A673 (cell line): ENCODE measurements at regions not wholly inside any gene's neighbourhood (a gene's known extent, or its start where the extent isn't known, plus 50 kb on each side); places are given as distances from the start of the nearest gene placed in this dataset.

ENCODE experiments used
- BruUV-seq: library from RNA; stranded (reverse); fragments of 400-500 nt; replicated peaks from 2 replicates; lab custom pipeline; 2021; lab: Mats Ljungman, UMichigan
- CTCF ChIA-PET: fragments of 300-600 bp; sonication (Branson Sonifier 250); formaldehyde crosslinking; loops from one replicate; lab custom pipeline; 2022; ENCODE audit warnings: antibody characterized with exemption; lab: Charles Lee
- POLR2A ChIA-PET: fragments of 300-600 bp; sonication (Branson Sonifier 250); formaldehyde crosslinking; loops from one replicate; lab custom pipeline; 2022; ENCODE audit warnings: antibody characterized with exemption; ENCODE audit not compliant: low non-redundant PET; lab: Charles Lee
- DNase-seq: peaks from one replicate; pipeline ENCODE4 v3.0.0-alpha.2; 2015; ENCODE audit warnings: low spot score
- H3K27ac ChIP-seq: fragments of 200-600 bp; sonication (generic); 2 replicates; pipeline ENCODE4 v1.5.1; 2016; ENCODE audit warnings: mixed run types, low read depth, mild to moderate bottlenecking, mixed read lengths, antibody characterized with exemption, low read length; ENCODE audit not compliant: poor library complexity, severe bottlenecking
- H3K27me3 ChIP-seq: fragments of 200-600 bp; sonication (generic); replicated peaks from 2 replicates; pipeline ENCODE4 v1.6.1; 2017; ENCODE audit warnings: mixed run types, low read depth, mild to moderate bottlenecking, mixed read lengths, antibody characterized with exemption, low read length; ENCODE audit not compliant: insufficient read depth, poor library complexity
- H3K36me3 ChIP-seq: fragments of 200-600 bp; sonication (generic); 2 replicates; pipeline ENCODE4 v1.6.1; 2016; ENCODE audit warnings: mixed run types, mild to moderate bottlenecking, mixed read lengths, antibody characterized with exemption, low read length; ENCODE audit not compliant: insufficient read depth, poor library complexity, severe bottlenecking
- H3K4me1 ChIP-seq: fragments of 200-600 bp; sonication (generic); 2 replicates; pipeline ENCODE4 v1.6.1; 2017; ENCODE audit warnings: mixed run types, mild to moderate bottlenecking, mixed read lengths, antibody characterized with exemption, low read length; ENCODE audit not compliant: insufficient read depth, poor library complexity, severe bottlenecking
- H3K4me3 ChIP-seq: fragments of 200-600 bp; sonication (generic); 2 replicates; pipeline ENCODE4 v1.5.1; 2016; ENCODE audit warnings: low read depth, mixed run types, mild to moderate bottlenecking, mixed read lengths, low read length; ENCODE audit not compliant: poor library complexity, severe bottlenecking
- H3K9me3 ChIP-seq: fragments of 200-600 bp; sonication (generic); 2 replicates; pipeline ENCODE4 v1.6.1; 2016; ENCODE audit warnings: mixed run types, low read depth, mild to moderate bottlenecking, mixed read lengths, antibody characterized with exemption, low read length; ENCODE audit not compliant: poor library complexity, severe bottlenecking
- EZH2 ChIP-seq: fragments of 200-600 bp; sonication (generic); IDR thresholded peaks from 2 replicates; pipeline ENCODE4 v1.6.1; 2017; ENCODE audit warnings: borderline replicate concordance, low read depth, mild to moderate bottlenecking, mixed read lengths, antibody characterized with exemption, low read length; ENCODE audit not compliant: poor library complexity, severe bottlenecking
- intact Hi-C: fragments of 100-400 bp; cut with micrococcal nuclease; formaldehyde crosslinking; loops from one replicate; pipeline ENCODE4 v1.10.0; 2022; ENCODE audit not compliant: unreplicated experiment
- TF ChIP-seq, protein P1 (sequence below): fragments of 300-800, 200-600 bp; sonication (generic); conservative IDR thresholded peaks from 2 replicates; pipeline ENCODE4 v1.5.1; 2017; ENCODE audit warnings: low read depth, mild to moderate bottlenecking, antibody characterized with exemption, low read length, moderate library complexity, mixed read lengths

DNA sequence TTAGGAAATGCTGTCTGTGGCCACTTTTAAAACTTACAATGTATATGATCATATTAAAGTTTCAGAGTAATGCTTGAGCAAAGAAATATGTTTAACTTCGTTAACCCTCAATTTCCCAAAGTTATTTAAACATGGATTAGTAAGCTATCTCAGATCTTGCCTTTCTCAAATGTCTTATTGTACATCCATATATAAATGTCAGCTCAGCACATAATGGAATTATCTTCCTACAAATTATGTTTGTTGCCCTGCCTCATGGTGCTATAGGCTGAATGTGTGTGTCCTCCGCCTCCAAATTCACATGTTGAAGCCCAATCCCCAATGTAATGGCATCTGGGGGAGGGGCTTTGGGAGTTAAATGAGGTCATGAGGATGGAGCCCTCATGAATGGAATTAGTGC is 200.3 kb downstream of the MINAR1 start:
- Histone ChIP-seq H3K4me1 (no peaks in the 10 kb centered on the region), H3K4me3 (no peak overlapping the region), H3K27ac (no peak overlapping the region), H3K27me3 (peaks cover 3% of the 10 kb centered on the region), H3K36me3 (no peaks in the 10 kb centered on the region), H3K9me3 (no peaks in the 10 kb centered on the region)
- DNase-seq = no peak
- POLR2A ChIA-PET = no interaction called here
- intact Hi-C loops = no loop called here
- CTCF ChIA-PET = no interaction called here
- BruUV-seq = no TSS peak
- no peak for TF ChIP-seq EZH2
- TF ChIP-seq, protein P1, sequence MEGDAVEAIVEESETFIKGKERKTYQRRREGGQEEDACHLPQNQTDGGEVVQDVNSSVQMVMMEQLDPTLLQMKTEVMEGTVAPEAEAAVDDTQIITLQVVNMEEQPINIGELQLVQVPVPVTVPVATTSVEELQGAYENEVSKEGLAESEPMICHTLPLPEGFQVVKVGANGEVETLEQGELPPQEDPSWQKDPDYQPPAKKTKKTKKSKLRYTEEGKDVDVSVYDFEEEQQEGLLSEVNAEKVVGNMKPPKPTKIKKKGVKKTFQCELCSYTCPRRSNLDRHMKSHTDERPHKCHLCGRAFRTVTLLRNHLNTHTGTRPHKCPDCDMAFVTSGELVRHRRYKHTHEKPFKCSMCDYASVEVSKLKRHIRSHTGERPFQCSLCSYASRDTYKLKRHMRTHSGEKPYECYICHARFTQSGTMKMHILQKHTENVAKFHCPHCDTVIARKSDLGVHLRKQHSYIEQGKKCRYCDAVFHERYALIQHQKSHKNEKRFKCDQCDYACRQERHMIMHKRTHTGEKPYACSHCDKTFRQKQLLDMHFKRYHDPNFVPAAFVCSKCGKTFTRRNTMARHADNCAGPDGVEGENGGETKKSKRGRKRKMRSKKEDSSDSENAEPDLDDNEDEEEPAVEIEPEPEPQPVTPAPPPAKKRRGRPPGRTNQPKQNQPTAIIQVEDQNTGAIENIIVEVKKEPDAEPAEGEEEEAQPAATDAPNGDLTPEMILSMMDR = no peak

DNA sequence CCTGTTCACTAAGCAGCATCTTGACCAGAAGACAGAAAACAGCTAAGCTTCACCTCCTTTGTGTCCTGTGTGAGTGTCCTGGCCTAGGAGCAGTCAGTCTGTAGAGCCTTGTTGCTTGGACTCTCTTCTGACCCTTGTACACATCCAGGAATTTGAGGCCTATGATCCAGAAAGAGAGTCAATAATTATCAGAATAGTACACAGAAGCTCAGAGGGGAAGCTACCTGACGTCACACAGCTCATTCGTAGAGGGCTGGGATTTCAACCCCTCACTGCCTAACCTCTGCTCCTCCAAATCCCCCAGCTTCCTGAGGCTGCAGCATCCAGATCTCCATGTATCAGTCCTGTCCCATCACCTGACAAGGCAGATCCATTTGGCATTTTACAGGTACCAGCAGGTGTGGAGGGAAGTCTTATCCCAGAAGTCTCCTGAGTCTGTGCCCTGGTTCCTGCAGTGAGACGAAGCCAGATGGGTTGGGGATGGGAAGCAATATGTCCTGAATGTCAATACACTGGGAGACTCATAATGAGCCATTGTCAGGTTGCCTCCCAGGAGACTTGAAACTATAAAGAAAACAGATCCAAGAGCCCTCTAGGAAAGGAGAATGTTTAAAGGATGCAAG is 203.1 kb downstream of the MINAR1 start:
- Histone ChIP-seq H3K36me3 (no peaks in the 10 kb centered on the region), H3K27ac (no peak overlapping the region), H3K4me3 (no peak overlapping the region), H3K27me3 (peaks cover 3% of the 10 kb centered on the region), H3K4me1 (no peaks in the 10 kb centered on the region), H3K9me3 (no peaks in the 10 kb centered on the region)
- intact Hi-C loops = no loop called here
- TF ChIP-seq EZH2 = no peak
- no peak for DNase-seq
- ChIA-PET POLR2A (no interaction called here), CTCF (no interaction called here)
- no TSS peak for BruUV-seq

DNA sequence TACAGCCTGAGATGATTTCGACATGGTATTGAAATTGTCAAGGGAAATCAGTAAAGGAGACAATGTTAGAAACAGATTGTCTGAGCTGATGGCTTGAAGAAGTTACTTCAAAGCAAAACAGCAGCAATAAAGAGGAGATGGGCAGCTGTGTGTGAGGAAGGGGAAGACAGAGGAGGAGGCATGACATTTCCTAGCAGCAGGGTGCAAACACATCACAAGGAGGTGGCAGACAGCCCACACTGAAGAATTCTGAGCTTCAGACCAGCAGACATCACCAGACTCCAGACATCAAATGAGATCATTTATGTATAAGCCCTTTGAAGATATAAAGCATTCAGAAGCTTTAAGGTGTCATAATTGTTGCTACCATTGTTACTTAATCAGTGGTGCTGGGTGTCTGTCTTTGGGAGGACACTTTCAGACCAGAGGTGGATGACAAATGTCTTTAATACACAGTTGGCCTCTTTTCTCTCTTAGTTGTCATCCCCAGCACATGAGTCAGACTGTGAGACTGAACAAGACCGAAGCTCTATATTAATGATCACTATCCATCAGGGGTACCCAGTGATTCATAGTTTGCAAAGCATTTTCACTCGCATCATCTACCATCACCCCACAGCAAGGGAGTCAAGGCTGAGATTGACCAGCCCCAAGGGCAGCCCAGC is 203.9 kb downstream of the MINAR1 start:
- DNase-seq = no peak
- Histone ChIP-seq H3K27ac (no peak overlapping the region), H3K36me3 (no peaks in the 10 kb centered on the region), H3K27me3 (peaks cover 3% of the 10 kb centered on the region), H3K9me3 (no peaks in the 10 kb centered on the region), H3K4me1 (no peaks in the 10 kb centered on the region), H3K4me3 (no peak overlapping the region)
- CTCF ChIA-PET = no interaction called here
- no TSS peak for BruUV-seq
- POLR2A ChIA-PET = no interaction called here
- intact Hi-C loops = no loop called here
- TF ChIP-seq, protein P1 = no peak
- TF ChIP-seq EZH2 = no peak

DNA sequence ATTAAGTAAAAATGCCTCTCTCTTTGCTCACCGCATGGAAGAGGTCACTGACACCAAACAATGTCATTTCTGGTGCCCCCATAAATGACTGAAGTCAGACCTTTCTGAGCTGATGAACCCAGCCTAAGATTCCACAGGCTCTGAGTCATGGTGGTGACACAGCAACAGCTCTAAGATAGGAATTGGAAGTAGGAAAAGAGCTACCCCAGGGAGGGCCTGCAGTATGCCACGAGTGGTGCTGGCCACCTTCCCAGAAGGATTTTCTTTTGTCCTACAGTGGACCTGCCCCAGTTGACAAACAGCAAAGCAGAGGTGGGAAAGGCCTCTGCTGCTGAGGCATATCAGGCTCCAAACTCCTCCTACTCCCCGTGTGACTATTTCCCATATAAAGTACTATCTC is 208.1 kb downstream of the MINAR1 start:
- BruUV-seq = no TSS peak
- H3K36me3 ChIP-seq = no peaks in the 10 kb centered on the region
- POLR2A ChIA-PET = no interaction called here
- H3K27ac ChIP-seq = no peak overlapping the region
- DNase-seq = peak; percentile 9
- CTCF ChIA-PET = no interaction called here
- no peaks in the 10 kb centered on the region for H3K27me3 ChIP-seq
- TF ChIP-seq, protein P1 = no peak
- TF ChIP-seq EZH2 = no peak
- H3K4me3 ChIP-seq = no peak overlapping the region
- intact Hi-C loops = no loop called here
- no peaks in the 10 kb centered on the region for H3K4me1 ChIP-seq
- no peaks in the 10 kb centered on the region for H3K9me3 ChIP-seq
